Activated T-cell treated with anti-CD3 and anti-CD28 coated beads, Interleukin-2, amount 50 U/mL, for 4 hours (primary cell): ENCODE measurements at regions not wholly inside any gene's neighbourhood (a gene's known extent, or its start where the extent isn't known, plus 50 kb on each side); places are given as distances from the start of the nearest gene placed in this dataset.

Source experiments
- ATAC-seq, 2 donors: fragments of 200-7000 bp; cut with Tn5 transposase; one replicate each; pipeline ENCODE4 v1.10.0; 2021
- DNase-seq: peaks from one replicate; pipeline ENCODE4 v3.0.0-alpha.2; 2020
- H3K27me3 Mint-ChIP-seq: one replicate; pipeline ENCODE4 v1.8.0; 2021; ENCODE audit warnings: low read depth, mixed read lengths
- H3K36me3 Mint-ChIP-seq: one replicate; pipeline ENCODE4 v1.8.0; 2022; ENCODE audit warnings: mixed read lengths; ENCODE audit not compliant: insufficient read depth
- H3K4me1 Mint-ChIP-seq: one replicate; pipeline ENCODE4 v1.8.0; 2021; ENCODE audit warnings: low read depth, mixed read lengths
- H3K4me3 Mint-ChIP-seq: one replicate; pipeline ENCODE4 v1.8.0; 2021; ENCODE audit warnings: mild to moderate bottlenecking, moderate library complexity, mixed read lengths
- H3K9me3 Mint-ChIP-seq: one replicate; pipeline ENCODE4 v1.8.0; 2021; ENCODE audit warnings: mixed read lengths

DNA sequence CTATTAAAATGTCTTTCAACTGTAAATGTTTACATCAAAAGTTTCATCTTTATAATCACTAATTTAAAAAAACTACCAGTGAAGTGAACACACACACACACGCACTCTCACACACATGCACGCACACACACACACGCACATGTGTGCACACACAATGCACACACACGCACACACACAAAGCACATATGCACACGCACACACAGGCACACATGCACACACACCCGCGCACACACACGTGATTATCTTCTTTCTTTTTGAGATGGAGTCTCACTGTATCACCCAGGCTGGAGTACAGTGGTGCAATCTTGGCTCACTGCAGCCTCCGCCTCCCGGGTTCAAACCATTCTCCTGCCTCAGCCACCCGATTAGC is 80.0 kb upstream of the FRMD1 start:
- Mint-ChIP-seq H3K36me3 (no peaks in the 10 kb centered on the region), H3K4me3 (no peak overlapping the region), H3K9me3 (no peaks in the 10 kb centered on the region), H3K27me3 (peaks cover 20% of the 10 kb centered on the region), H3K4me1 (no peaks in the 10 kb centered on the region)
- DNase-seq (no peak), ATAC-seq (no peak)

GRCh38 chr6:168158213-168158979 is 79.4 kb upstream of the FRMD1 start:
- DNase-seq (no peak), ATAC-seq (no peak)
- Mint-ChIP-seq H3K27me3 (peaks cover 20% of the 10 kb centered on the region), H3K4me1 (no peaks in the 10 kb centered on the region), H3K4me3 (no peak overlapping the region), H3K9me3 (no peaks in the 10 kb centered on the region), H3K36me3 (no peaks in the 10 kb centered on the region)

DNA sequence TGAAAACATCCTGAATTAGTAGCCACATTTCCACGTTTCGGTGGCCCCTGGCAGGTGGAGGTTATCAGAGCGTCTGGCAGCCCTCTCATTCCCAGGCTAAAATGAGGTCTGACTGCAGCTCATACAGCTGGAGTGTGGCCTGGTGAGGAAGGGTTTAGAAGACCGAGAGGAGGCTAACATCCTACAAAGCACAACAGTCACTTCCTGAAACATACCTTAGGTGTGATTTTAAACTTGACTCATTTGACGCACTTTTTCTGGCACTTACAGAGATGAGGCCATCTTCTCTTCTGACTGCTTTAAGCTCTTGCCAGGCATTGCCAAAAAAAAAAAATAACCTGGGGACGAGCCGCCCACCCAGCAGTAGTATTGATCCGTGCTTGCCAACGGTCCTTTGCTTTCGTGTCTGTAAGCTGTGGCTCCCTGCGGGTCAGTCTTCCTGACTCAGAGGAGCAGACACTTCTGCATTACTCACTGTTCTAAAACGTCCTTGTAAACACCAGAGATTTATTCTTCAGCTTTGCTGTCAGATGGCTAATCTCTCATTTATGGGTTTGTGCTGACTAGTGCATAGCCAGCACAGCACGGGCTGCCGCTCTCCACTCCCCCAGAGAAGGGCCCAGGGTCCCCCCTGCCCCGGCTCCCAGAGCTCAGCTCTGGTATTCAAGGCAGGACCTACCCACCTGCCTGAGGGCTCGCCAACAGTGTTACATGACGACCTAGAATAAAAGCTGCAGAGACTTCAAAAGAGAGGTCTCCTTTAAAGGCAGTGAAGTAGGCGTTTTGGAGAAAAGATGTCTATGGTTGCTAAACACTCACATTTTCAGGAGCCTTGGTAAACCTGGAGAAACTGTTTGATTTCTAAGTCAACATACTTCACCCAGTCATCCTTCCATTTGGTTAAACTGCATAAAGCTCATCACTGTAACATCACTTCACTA is 78.5 kb upstream of the FRMD1 start:
- Mint-ChIP-seq H3K36me3 (no peaks in the 10 kb centered on the region), H3K9me3 (no peaks in the 10 kb centered on the region), H3K4me1 (no peaks in the 10 kb centered on the region), H3K4me3 (no peak overlapping the region), H3K27me3 (peaks cover 20% of the 10 kb centered on the region)
- DNase-seq (no peak), ATAC-seq (no peak)

- DNase-seq: no peak
These were observed 77.8 kb upstream of the FRMD1 start for GRCh38 chr6:168156742-168157265.

GRCh38 chr6:168155821-168156741 is 77.1 kb upstream of the FRMD1 start:
- DNase-seq (no peak), ATAC-seq (no peak)
- Mint-ChIP-seq H3K27me3 (peaks cover 20% of the 10 kb centered on the region), H3K4me1 (no peaks in the 10 kb centered on the region), H3K36me3 (no peaks in the 10 kb centered on the region), H3K9me3 (no peaks in the 10 kb centered on the region), H3K4me3 (no peak overlapping the region)

More at GRCh38 chr6:168156742-168157265, 77.8 kb upstream of the FRMD1 start:
- H3K4me1 Mint-ChIP-seq: no peaks in the 10 kb centered on the region
- no peak for ATAC-seq
- H3K27me3 Mint-ChIP-seq: peaks cover 20% of the 10 kb centered on the region
- H3K9me3 Mint-ChIP-seq: no peaks in the 10 kb centered on the region
- no peaks in the 10 kb centered on the region for H3K36me3 Mint-ChIP-seq
- no peak overlapping the region for H3K4me3 Mint-ChIP-seq

GRCh38 chr6:168155193-168155592 is 76.2 kb upstream of the FRMD1 start:
- DNase-seq (no peak), ATAC-seq (no peak)
- H3K36me3 Mint-ChIP-seq: no peaks in the 10 kb centered on the region
- H3K9me3 Mint-ChIP-seq: no peaks in the 10 kb centered on the region
- H3K4me1 Mint-ChIP-seq: no peaks in the 10 kb centered on the region
- no peak overlapping the region for H3K4me3 Mint-ChIP-seq
- H3K27me3 Mint-ChIP-seq: peaks cover 20% of the 10 kb centered on the region

- ATAC-seq (no peak), DNase-seq (no peak)
- no peak overlapping the region for H3K4me3 Mint-ChIP-seq
- H3K27me3 Mint-ChIP-seq: peaks cover 20% of the 10 kb centered on the region
- no peaks in the 10 kb centered on the region for H3K9me3 Mint-ChIP-seq
- H3K36me3 Mint-ChIP-seq: no peaks in the 10 kb centered on the region
- H3K4me1 Mint-ChIP-seq: no peaks in the 10 kb centered on the region
These were observed 75.4 kb upstream of the FRMD1 start for GRCh38 chr6:168154263-168154917.

GRCh38 chr6:168153553-168153952 is 74.5 kb upstream of the FRMD1 start:
- DNase-seq (no peak), ATAC-seq (no peak)
- H3K4me3 Mint-ChIP-seq: no peak overlapping the region
- H3K27me3 Mint-ChIP-seq: peaks cover 21% of the 10 kb centered on the region
- H3K9me3 Mint-ChIP-seq: no peaks in the 10 kb centered on the region
- H3K4me1 Mint-ChIP-seq: no peaks in the 10 kb centered on the region
- H3K36me3 Mint-ChIP-seq: no peaks in the 10 kb centered on the region

GRCh38 chr6:168152980-168153379 is 74.0 kb upstream of the FRMD1 start:
- DNase-seq: no peak
- H3K36me3 Mint-ChIP-seq: no peaks in the 10 kb centered on the region
- peaks cover 24% of the 10 kb centered on the region for H3K27me3 Mint-ChIP-seq
- no peaks in the 10 kb centered on the region for H3K4me1 Mint-ChIP-seq
- H3K4me3 Mint-ChIP-seq: no peak overlapping the region
- ATAC-seq: no peak
- no peaks in the 10 kb centered on the region for H3K9me3 Mint-ChIP-seq

DNA sequence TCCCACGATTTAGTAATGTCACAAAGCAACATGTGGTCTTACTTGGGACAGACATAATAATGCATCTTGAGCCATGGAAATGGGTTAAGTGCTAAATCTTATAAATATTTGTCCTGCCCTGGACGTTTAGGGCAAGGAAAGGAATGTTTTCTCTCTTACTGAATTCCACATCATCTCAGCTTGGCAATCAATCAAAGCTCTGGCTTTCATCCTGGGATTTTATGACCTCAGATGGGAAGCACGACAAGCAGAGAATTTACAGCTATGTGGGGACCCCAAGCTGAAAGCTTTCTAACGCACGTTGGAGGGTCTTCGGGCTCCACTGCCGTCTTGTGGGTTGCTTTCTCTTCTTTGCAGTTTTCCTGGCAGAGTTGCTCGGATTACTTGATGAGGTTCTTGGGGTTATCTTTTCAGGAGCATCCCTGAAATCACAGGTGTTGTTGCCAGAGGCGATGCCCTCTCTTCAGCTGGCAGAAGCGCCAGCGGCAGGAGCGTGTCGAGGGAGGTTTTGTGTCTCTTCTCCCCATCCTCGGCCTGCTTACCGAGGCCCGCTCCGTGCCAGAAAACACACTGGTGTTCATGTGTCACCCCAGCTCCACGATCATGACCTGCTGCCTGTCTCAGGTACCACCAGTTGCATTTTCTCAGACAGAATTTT is 73.4 kb upstream of the FRMD1 start:
- Mint-ChIP-seq H3K36me3 (no peaks in the 10 kb centered on the region), H3K4me3 (no peak overlapping the region), H3K4me1 (no peaks in the 10 kb centered on the region), H3K9me3 (no peaks in the 10 kb centered on the region), H3K27me3 (peaks cover 22% of the 10 kb centered on the region)
- ATAC-seq: no peak
- DNase-seq: no peak

- ATAC-seq (no peak), DNase-seq (no peak)
- no peak overlapping the region for H3K4me3 Mint-ChIP-seq
- peaks cover 13% of the 10 kb centered on the region for H3K27me3 Mint-ChIP-seq
- H3K4me1 Mint-ChIP-seq: no peaks in the 10 kb centered on the region
- H3K9me3 Mint-ChIP-seq: no peaks in the 10 kb centered on the region
- H3K36me3 Mint-ChIP-seq: no peaks in the 10 kb centered on the region
These were observed 71.7 kb upstream of the FRMD1 start for GRCh38 chr6:168150551-168151320.

- H3K36me3 Mint-ChIP-seq: no peaks in the 10 kb centered on the region
- H3K4me1 Mint-ChIP-seq: no peaks in the 10 kb centered on the region
These were observed 70.0 kb upstream of the FRMD1 start for GRCh38 chr6:168149015-168149414.

More at GRCh38 chr6:168149015-168149414, 70.0 kb upstream of the FRMD1 start:
- no peak for DNase-seq
- H3K9me3 Mint-ChIP-seq: no peaks in the 10 kb centered on the region
- no peak overlapping the region for H3K4me3 Mint-ChIP-seq
- ATAC-seq: no peak
- peaks cover 21% of the 10 kb centered on the region for H3K27me3 Mint-ChIP-seq
